H1 (cell line): ENCODE measurements at regions not wholly inside any gene's neighbourhood (a gene's known extent, or its start where the extent isn't known, plus 50 kb on each side); places are given as distances from the start of the nearest gene placed in this dataset.

Experiments used
- CTCF ChIA-PET: fragments of 300-600 bp; sonication (Branson Sonifier 250); formaldehyde crosslinking; loops from one replicate; lab custom pipeline; 2021; ENCODE audit not compliant: partially characterized antibody; lab: Charles Lee
- POLR2A ChIA-PET: fragments of 300-600 bp; sonication (Branson Sonifier 250); formaldehyde crosslinking; loops from one replicate; lab custom pipeline; 2021; ENCODE audit warnings: inconsistent platforms; ENCODE audit not compliant: partially characterized antibody; lab: Charles Lee
- DNase-seq, 2 experiments: peaks; one replicate each; pipeline versions ENCODE4 v3.0.0 to v3.0.0-alpha.2; 2010 to 2022; ENCODE audit warnings: low spot score in 2 of 2, low read depth in 1 of 2, mixed read lengths in 1 of 2
- FAIRE-seq: peaks from 2 replicates; lab custom pipeline; 2011; peaks lifted over from hg19 to GRCh38; lab: Jason Lieb, UNC
- H2AFZ ChIP-seq: 2 replicates; pipeline ENCODE4 v1.8.1; 2012; ENCODE audit warnings: low read length, inconsistent platforms
- H2AK5ac ChIP-seq: 2 replicates; pipeline ENCODE4 v1.6.1; 2013; ENCODE audit warnings: low read depth, low read length
- H2BK120ac ChIP-seq: replicated peaks from 2 replicates; pipeline ENCODE3; 2013; ENCODE audit warnings: low read depth, low read length, inconsistent platforms
- H2BK12ac ChIP-seq: 2 replicates; pipeline ENCODE4 v1.6.1; 2013; ENCODE audit warnings: low read depth, low read length
- H2BK15ac ChIP-seq: 2 replicates; pipeline ENCODE4 v1.6.1; 2013; ENCODE audit warnings: low read length
- H2BK20ac ChIP-seq: 2 replicates; pipeline ENCODE4 v1.6.1; 2013; ENCODE audit warnings: low read length
- H2BK5ac ChIP-seq: 2 replicates; pipeline ENCODE4 v1.6.1; 2013; ENCODE audit warnings: low read depth, low read length
- H3K14ac ChIP-seq: 2 replicates; pipeline ENCODE4 v1.6.1; 2013; ENCODE audit warnings: inconsistent platforms; ENCODE audit not compliant: insufficient read length
- H3K18ac ChIP-seq: 2 replicates; pipeline ENCODE4 v1.6.1; 2013; ENCODE audit warnings: low read length; ENCODE audit errors: extremely low read depth
- H3K23ac ChIP-seq: 2 replicates; pipeline ENCODE4 v1.6.1; 2013; ENCODE audit warnings: inconsistent platforms; ENCODE audit not compliant: insufficient read length
- H3K23me2 ChIP-seq: 2 replicates; pipeline ENCODE4 v1.6.1; 2013; ENCODE audit warnings: low read depth, low read length
- H3K27ac ChIP-seq: 2 replicates; pipeline ENCODE4 v1.6.1; 2011; ENCODE audit warnings: low read depth, low read length, inconsistent platforms
- H3K27me3 ChIP-seq, 4 experiments: replicated peaks in 1 of 4; 1 replicate in 1 of 4; 2 replicates in 3 of 4; pipeline versions ENCODE4 v1.6.1 to v1.8.1; 2011 to 2013; ENCODE audit warnings: low read length in 3 of 4, mild to moderate bottlenecking in 3 of 4, inconsistent platforms in 2 of 4, mixed read lengths in 2 of 4, moderate library complexity in 1 of 4; ENCODE audit not compliant: control insufficient read depth in 3 of 4, insufficient read depth in 3 of 4; ENCODE audit errors: extremely low read depth in 1 of 4
- H3K36me3 ChIP-seq, 4 experiments: 2 replicates each; pipeline versions ENCODE4 v1.6.1 to v1.8.1; 2011 to 2013; ENCODE audit warnings: mild to moderate bottlenecking in 4 of 4, low read length in 3 of 4, moderate library complexity in 2 of 4, control low read depth in 1 of 4, inconsistent platforms in 1 of 4; ENCODE audit not compliant: insufficient read depth in 4 of 4, control insufficient read depth in 2 of 4
- H3K4ac ChIP-seq: replicated peaks from 2 replicates; pipeline ENCODE3; 2013; ENCODE audit warnings: low read length, low read depth, mixed read lengths, inconsistent platforms; ENCODE audit not compliant: insufficient read length
- H3K4me1 ChIP-seq, 4 experiments: replicated peaks in 1 of 4; 1 replicate in 1 of 4; 2 replicates in 3 of 4; pipeline versions ENCODE4 v1.6.1 to v1.8.1; 2011 to 2013; ENCODE audit warnings: low read length in 3 of 4, inconsistent platforms in 2 of 4, mixed read lengths in 1 of 4; ENCODE audit not compliant: insufficient read depth in 4 of 4, control insufficient read depth in 3 of 4
- H3K4me2 ChIP-seq, 2 experiments: 2 replicates each; pipeline versions ENCODE4 v1.6.1 to v1.8.1; 2011 to 2013; ENCODE audit warnings: low read depth in 2 of 2, low read length in 2 of 2, control low read depth in 1 of 2, inconsistent platforms in 1 of 2, mild to moderate bottlenecking in 1 of 2; ENCODE audit not compliant: insufficient read depth in 1 of 2
- H3K4me3 ChIP-seq, 4 experiments: fragments of 200-600, 300-600 bp in 1 of 4; sonication (generic), shearing (Covaris generic), sonication (Bioruptor Twin) in 1 of 4; 2 replicates each; pipeline versions ENCODE4 v1.5.1 to v1.8.1; 2011 to 2016; ENCODE audit warnings: low read length in 4 of 4, low read depth in 3 of 4, control low read depth in 2 of 4, inconsistent platforms in 2 of 4, mild to moderate bottlenecking in 2 of 4, mixed read lengths in 1 of 4, moderate library complexity in 1 of 4; ENCODE audit not compliant: insufficient read depth in 2 of 4; ENCODE audit errors: extremely low read depth in 1 of 4
- H3K56ac ChIP-seq: replicated peaks from 2 replicates; pipeline ENCODE3; 2013; ENCODE audit warnings: low read depth, mild to moderate bottlenecking, mixed read lengths, low read length, inconsistent platforms; ENCODE audit not compliant: insufficient read length
- H3K79me1 ChIP-seq: 2 replicates; pipeline ENCODE4 v1.6.1; 2013; ENCODE audit warnings: low read depth, low read length, control low read depth
- H3K79me2 ChIP-seq, 2 experiments: 2 replicates each; pipeline versions ENCODE4 v1.6.1 to v1.8.1; 2012 to 2013; ENCODE audit warnings: low read length in 2 of 2, mild to moderate bottlenecking in 2 of 2, inconsistent platforms in 1 of 2; ENCODE audit not compliant: insufficient read depth in 2 of 2, control insufficient read depth in 1 of 2
- H3K9ac ChIP-seq, 4 experiments: replicated peaks in 1 of 4; 1 replicate in 1 of 4; 2 replicates in 3 of 4; pipeline versions ENCODE4 v1.6.1 to v1.8.1; 2011 to 2013; ENCODE audit warnings: low read depth in 3 of 4, low read length in 3 of 4, control low read depth in 2 of 4, mild to moderate bottlenecking in 2 of 4, moderate library complexity in 2 of 4, inconsistent platforms in 1 of 4; ENCODE audit errors: extremely low read depth in 1 of 4
- H3K9me3 ChIP-seq, 2 experiments: 2 replicates each; pipeline versions ENCODE4 v1.6.1 to v1.8.1; 2012 to 2013; ENCODE audit warnings: mild to moderate bottlenecking in 2 of 2, moderate library complexity in 2 of 2, control low read depth in 1 of 2, inconsistent platforms in 1 of 2, low read depth in 1 of 2, low read length in 1 of 2, mixed read lengths in 1 of 2; ENCODE audit not compliant: insufficient read depth in 2 of 2
- H4K20me1 ChIP-seq, 2 experiments: replicated peaks in 1 of 2; 2 replicates each; pipeline versions ENCODE3 to v1.8.1; 2011 to 2013; ENCODE audit warnings: inconsistent platforms in 2 of 2, low read length in 2 of 2, mild to moderate bottlenecking in 1 of 2; ENCODE audit not compliant: insufficient read depth in 2 of 2, control insufficient read depth in 1 of 2
- H4K5ac ChIP-seq: 2 replicates; pipeline ENCODE4 v1.6.1; 2013; ENCODE audit warnings: low read length, low read depth, mixed read lengths, inconsistent platforms; ENCODE audit not compliant: insufficient read length
- H4K8ac ChIP-seq: 2 replicates; pipeline ENCODE4 v1.8.0; 2013; ENCODE audit warnings: mild to moderate bottlenecking, moderate library complexity, low read length, inconsistent platforms; ENCODE audit not compliant: insufficient read depth; ENCODE audit errors: extremely low read depth
- H4K91ac ChIP-seq: replicated peaks from 2 replicates; pipeline ENCODE3; 2013; ENCODE audit warnings: low read length, mixed read lengths, inconsistent platforms; ENCODE audit not compliant: insufficient read length
- ASH2L ChIP-seq: fragments of 200-600, 300-600 bp; sonication (generic); IDR thresholded peaks from one replicate; pipeline ENCODE4 v1.7.1; 2017; ENCODE audit warnings: low read length
- CBX8 ChIP-seq: fragments of 300-800, 300-1000 bp; sonication (generic); IDR thresholded peaks from 2 replicates; pipeline ENCODE4 v1.7.1; 2016; ENCODE audit warnings: low read depth, low read length, borderline replicate concordance
- CEBPB ChIP-seq: IDR thresholded peaks from 2 replicates; pipeline ENCODE4 v1.6.1; 2012; ENCODE audit warnings: low read depth, low read length
- CREB1 ChIP-seq: IDR thresholded peaks from 2 replicates; pipeline ENCODE4 v1.6.1; 2012; ENCODE audit warnings: inconsistent platforms
- CTBP2 ChIP-seq: IDR thresholded peaks from 2 replicates; pipeline ENCODE4 v1.7.0; 2011; ENCODE audit warnings: borderline replicate concordance, mild to moderate bottlenecking, moderate library complexity, mixed read lengths, low read length; ENCODE audit not compliant: insufficient read depth, insufficient read length
- NANOG ChIP-seq: IDR thresholded peaks from 2 replicates; pipeline ENCODE4 v1.6.1; 2011; ENCODE audit warnings: low read length, low read depth, mild to moderate bottlenecking, inconsistent platforms; ENCODE audit not compliant: insufficient read depth, poor library complexity, severe bottlenecking
- POLR2AphosphoS5 ChIP-seq: IDR thresholded peaks from 2 replicates; pipeline ENCODE4 v1.6.1; 2011; ENCODE audit warnings: low read depth, low read length
- POU5F1 ChIP-seq: IDR thresholded peaks from 2 replicates; pipeline ENCODE4 v1.6.1; 2011; ENCODE audit warnings: low read depth, mild to moderate bottlenecking, low read length, moderate library complexity
- RBBP5 ChIP-seq: IDR thresholded peaks from 2 replicates; pipeline ENCODE4 v1.7.1; 2012; ENCODE audit warnings: low read depth, mild to moderate bottlenecking, inconsistent platforms, low read length, moderate library complexity, borderline replicate concordance
- RFX5 ChIP-seq: IDR thresholded peaks from 2 replicates; pipeline ENCODE4 v1.6.1; 2011; ENCODE audit warnings: low read depth, low read length, improper control_type of control experiment, borderline replicate concordance
- SIRT6 ChIP-seq: IDR thresholded peaks from one replicate; pipeline ENCODE4 v1.7.1; 2012; ENCODE audit warnings: low read length, inconsistent platforms
- SIX5 ChIP-seq: IDR thresholded peaks from 2 replicates; pipeline ENCODE4 v1.6.1; 2011; ENCODE audit warnings: mild to moderate bottlenecking, low read depth, low read length
- TBP ChIP-seq: IDR thresholded peaks from 2 replicates; pipeline ENCODE4 v1.6.1; 2011; ENCODE audit warnings: low read depth, low read length, improper control_type of control experiment
- ZNF274 ChIP-seq: IDR thresholded peaks from 2 replicates; pipeline ENCODE4 v1.7.0; 2012; ENCODE audit warnings: low read length, borderline replicate concordance; ENCODE audit errors: extremely low read depth
- WGBS, 2 experiments: shearing (Covaris generic) in 1 of 2; methylation state at CpG; one replicate each; pipeline versions ENCODE4 v1.1.6 to v1.1.7; 2013 to 2015; ENCODE audit warnings: low lambda C conversion rate in 2 of 2, mixed read lengths in 2 of 2, inconsistent platforms in 1 of 2, low coverage in 1 of 2, missing lambda C conversion rate in 1 of 2; ENCODE audit not compliant: insufficient replicate concordance in 2 of 2, insufficient coverage in 1 of 2, insufficient read length in 1 of 2; ENCODE audit errors: extremely low coverage in 1 of 2, missing lambda C conversion rate in 1 of 2; 5-methylcytosine and 5-hydroxymethylcytosine counted together
- TF ChIP-seq, protein P1 (sequence below): IDR thresholded peaks from 2 replicates; pipeline ENCODE4 v1.6.1; 2011; ENCODE audit warnings: low read length, improper control_type of control experiment

- H2BK20ac ChIP-seq = no peak overlapping the region
- no peak for FAIRE-seq
- TF ChIP-seq ZNF274 (no peak), TBP (no peak), NANOG (no peak), SIRT6 (no peak), RBBP5 (no peak), POLR2AphosphoS5 (no peak), CBX8 (no peak), RFX5 (no peak), CTBP2 (no peak), SIX5 (no peak), CREB1 (no peak), ASH2L (no peak), POU5F1 (no peak), CEBPB (no peak)
- TF ChIP-seq, protein P1, sequence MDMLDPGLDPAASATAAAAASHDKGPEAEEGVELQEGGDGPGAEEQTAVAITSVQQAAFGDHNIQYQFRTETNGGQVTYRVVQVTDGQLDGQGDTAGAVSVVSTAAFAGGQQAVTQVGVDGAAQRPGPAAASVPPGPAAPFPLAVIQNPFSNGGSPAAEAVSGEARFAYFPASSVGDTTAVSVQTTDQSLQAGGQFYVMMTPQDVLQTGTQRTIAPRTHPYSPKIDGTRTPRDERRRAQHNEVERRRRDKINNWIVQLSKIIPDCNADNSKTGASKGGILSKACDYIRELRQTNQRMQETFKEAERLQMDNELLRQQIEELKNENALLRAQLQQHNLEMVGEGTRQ = no peak
Measured at GRCh38 chr20:22689266-22689665, 104.9 kb upstream of the FOXA2 start.

More at GRCh38 chr20:22689266-22689665, 104.9 kb upstream of the FOXA2 start:
- H2BK15ac ChIP-seq = no peak overlapping the region
- H2BK12ac ChIP-seq = no peak overlapping the region
- no peaks in the 10 kb centered on the region for H4K20me1 ChIP-seq
- H3K14ac ChIP-seq = no peak overlapping the region
- no peak overlapping the region for H3K4ac ChIP-seq
- H3K9ac ChIP-seq = no peak overlapping the region
- H3K79me1 ChIP-seq = no peaks in the 10 kb centered on the region
- H3K18ac ChIP-seq = no peak overlapping the region
- ChIA-PET POLR2A (no interaction called here), CTCF (interaction anchor here (1.2 to 5.7 kb wide), 7 partner anchors 8 to 652 kb away, joined by 3 to 48 read pairs (median 6); no protein-coding TSS in a partner anchor)
- no peak for DNase-seq
- no peak overlapping the region for H2AK5ac ChIP-seq
- no peak overlapping the region for H4K8ac ChIP-seq
- no peak overlapping the region for H2AFZ ChIP-seq
- H3K36me3 ChIP-seq = no peaks in the 10 kb centered on the region
- no peak overlapping the region for H3K4me2 ChIP-seq
- no peak overlapping the region for H2BK120ac ChIP-seq
- 87% methylated on average over 5 of the region's 5 CpGs; no CpG with 5 or more reads in 1 of the 2 experiments for WGBS, 2 experiments
- no peak overlapping the region for H3K4me3 ChIP-seq
- no peaks in the 10 kb centered on the region for H3K23me2 ChIP-seq
- H3K27ac ChIP-seq = no peak overlapping the region
- H3K4me1 ChIP-seq = peaks cover 0 to 2% (median 0%) of the 10 kb centered on the region in 4 experiments; a peak in 1 of 7 replicates
- no peaks in the 10 kb centered on the region; a peak in 2 of 7 replicates for H3K27me3 ChIP-seq
- H3K79me2 ChIP-seq = no peaks in the 10 kb centered on the region
- no peak overlapping the region for H4K91ac ChIP-seq
- H2BK5ac ChIP-seq = no peak overlapping the region
- no peak overlapping the region for H3K23ac ChIP-seq
- H3K56ac ChIP-seq = no peak overlapping the region
- H4K5ac ChIP-seq = no peak overlapping the region
- H3K9me3 ChIP-seq = peaks cover 0 to 4% of the 10 kb centered on the region in 2 experiments; a peak in 2 of 4 replicates
